ENCODE measurements at regions not wholly inside any gene's neighbourhood (a gene's known extent, or its start where the extent isn't known, plus 50 kb on each side); places are given as distances from the start of the nearest gene placed in this dataset.

GRCh38 chr5:18299166-18299565 lies 664.9 kb downstream of the TAF11L14 start:
- no peak for ATAC-seq
- TF ChIP-seq CSDC2 (CRISPR knock-in tag; IDR thresholded peaks at IDR 0.05), result no peak
- TF ChIP-seq ZNF70 (CRISPR knock-in tag; IDR thresholded peaks at IDR 0.05), result no peak
- TF ChIP-seq, protein P1, sequence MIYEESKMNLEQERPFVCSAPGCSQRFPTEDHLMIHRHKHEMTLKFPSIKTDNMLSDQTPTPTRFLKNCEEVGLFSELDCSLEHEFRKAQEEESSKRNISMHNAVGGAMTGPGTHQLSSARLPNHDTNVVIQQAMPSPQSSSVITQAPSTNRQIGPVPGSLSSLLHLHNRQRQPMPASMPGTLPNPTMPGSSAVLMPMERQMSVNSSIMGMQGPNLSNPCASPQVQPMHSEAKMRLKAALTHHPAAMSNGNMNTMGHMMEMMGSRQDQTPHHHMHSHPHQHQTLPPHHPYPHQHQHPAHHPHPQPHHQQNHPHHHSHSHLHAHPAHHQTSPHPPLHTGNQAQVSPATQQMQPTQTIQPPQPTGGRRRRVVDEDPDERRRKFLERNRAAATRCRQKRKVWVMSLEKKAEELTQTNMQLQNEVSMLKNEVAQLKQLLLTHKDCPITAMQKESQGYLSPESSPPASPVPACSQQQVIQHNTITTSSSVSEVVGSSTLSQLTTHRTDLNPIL (CRISPR knock-in tag; IDR thresholded peaks at IDR 0.05; ENCODE audit: low read depth), result no peak
- TF ChIP-seq ZNF8 (CRISPR knock-in tag; IDR thresholded peaks at IDR 0.05), result no peak
- TF ChIP-seq, protein P2, sequence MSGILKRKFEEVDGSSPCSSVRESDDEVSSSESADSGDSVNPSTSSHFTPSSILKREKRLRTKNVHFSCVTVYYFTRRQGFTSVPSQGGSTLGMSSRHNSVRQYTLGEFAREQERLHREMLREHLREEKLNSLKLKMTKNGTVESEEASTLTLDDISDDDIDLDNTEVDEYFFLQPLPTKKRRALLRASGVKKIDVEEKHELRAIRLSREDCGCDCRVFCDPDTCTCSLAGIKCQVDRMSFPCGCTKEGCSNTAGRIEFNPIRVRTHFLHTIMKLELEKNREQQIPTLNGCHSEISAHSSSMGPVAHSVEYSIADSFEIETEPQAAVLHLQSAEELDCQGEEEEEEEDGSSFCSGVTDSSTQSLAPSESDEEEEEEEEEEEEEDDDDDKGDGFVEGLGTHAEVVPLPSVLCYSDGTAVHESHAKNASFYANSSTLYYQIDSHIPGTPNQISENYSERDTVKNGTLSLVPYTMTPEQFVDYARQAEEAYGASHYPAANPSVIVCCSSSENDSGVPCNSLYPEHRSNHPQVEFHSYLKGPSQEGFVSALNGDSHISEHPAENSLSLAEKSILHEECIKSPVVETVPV (CRISPR knock-in tag; IDR thresholded peaks at IDR 0.05), result no peak
- no peak for TF ChIP-seq ZC3H10 (CRISPR knock-in tag; IDR thresholded peaks at IDR 0.05)
- no peak for TF ChIP-seq SNAI2 (CRISPR knock-in tag; IDR thresholded peaks at IDR 0.05)
- TF ChIP-seq ZFP30 (CRISPR knock-in tag; IDR thresholded peaks at IDR 0.05), result no peak
- TF ChIP-seq TCF4 (CRISPR knock-in tag; IDR thresholded peaks at IDR 0.05; ENCODE audit: borderline replicate concordance), result no peak
- TF ChIP-seq PATZ1 (CRISPR knock-in tag; IDR thresholded peaks at IDR 0.05; ENCODE audit: borderline replicate concordance), result no peak
- TF ChIP-seq TOX (CRISPR knock-in tag; IDR thresholded peaks at IDR 0.05; ENCODE audit: borderline replicate concordance), result no peak
- TF ChIP-seq, protein P3, sequence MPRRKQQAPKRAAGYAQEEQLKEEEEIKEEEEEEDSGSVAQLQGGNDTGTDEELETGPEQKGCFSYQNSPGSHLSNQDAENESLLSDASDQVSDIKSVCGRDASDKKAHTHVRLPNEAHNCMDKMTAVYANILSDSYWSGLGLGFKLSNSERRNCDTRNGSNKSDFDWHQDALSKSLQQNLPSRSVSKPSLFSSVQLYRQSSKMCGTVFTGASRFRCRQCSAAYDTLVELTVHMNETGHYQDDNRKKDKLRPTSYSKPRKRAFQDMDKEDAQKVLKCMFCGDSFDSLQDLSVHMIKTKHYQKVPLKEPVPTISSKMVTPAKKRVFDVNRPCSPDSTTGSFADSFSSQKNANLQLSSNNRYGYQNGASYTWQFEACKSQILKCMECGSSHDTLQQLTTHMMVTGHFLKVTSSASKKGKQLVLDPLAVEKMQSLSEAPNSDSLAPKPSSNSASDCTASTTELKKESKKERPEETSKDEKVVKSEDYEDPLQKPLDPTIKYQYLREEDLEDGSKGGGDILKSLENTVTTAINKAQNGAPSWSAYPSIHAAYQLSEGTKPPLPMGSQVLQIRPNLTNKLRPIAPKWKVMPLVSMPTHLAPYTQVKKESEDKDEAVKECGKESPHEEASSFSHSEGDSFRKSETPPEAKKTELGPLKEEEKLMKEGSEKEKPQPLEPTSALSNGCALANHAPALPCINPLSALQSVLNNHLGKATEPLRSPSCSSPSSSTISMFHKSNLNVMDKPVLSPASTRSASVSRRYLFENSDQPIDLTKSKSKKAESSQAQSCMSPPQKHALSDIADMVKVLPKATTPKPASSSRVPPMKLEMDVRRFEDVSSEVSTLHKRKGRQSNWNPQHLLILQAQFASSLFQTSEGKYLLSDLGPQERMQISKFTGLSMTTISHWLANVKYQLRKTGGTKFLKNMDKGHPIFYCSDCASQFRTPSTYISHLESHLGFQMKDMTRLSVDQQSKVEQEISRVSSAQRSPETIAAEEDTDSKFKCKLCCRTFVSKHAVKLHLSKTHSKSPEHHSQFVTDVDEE (CRISPR knock-in tag; IDR thresholded peaks at IDR 0.05), result no peak
- TF ChIP-seq, protein P4, sequence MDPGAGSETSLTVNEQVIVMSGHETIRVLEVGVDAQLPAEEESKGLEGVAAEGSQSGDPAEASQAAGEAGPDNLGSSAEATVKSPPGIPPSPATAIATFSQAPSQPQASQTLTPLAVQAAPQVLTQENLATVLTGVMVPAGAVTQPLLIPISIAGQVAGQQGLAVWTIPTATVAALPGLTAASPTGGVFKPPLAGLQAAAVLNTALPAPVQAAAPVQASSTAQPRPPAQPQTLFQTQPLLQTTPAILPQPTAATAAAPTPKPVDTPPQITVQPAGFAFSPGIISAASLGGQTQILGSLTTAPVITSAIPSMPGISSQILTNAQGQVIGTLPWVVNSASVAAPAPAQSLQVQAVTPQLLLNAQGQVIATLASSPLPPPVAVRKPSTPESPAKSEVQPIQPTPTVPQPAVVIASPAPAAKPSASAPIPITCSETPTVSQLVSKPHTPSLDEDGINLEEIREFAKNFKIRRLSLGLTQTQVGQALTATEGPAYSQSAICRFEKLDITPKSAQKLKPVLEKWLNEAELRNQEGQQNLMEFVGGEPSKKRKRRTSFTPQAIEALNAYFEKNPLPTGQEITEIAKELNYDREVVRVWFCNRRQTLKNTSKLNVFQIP (CRISPR knock-in tag; IDR thresholded peaks at IDR 0.05; ENCODE audit: borderline replicate concordance, low read depth), result no peak

- peak; percentile 73; the same call in 2 of the 3 replicates for ATAC-seq
- no peak for TF ChIP-seq ZNF565 (CRISPR knock-in tag; conservative IDR thresholded peaks at IDR 0.05; ENCODE audit: low read depth)
- TF ChIP-seq RARB (CRISPR knock-in tag; IDR thresholded peaks at IDR 0.05), result no peak
- TF ChIP-seq, protein P4 (CRISPR knock-in tag; IDR thresholded peaks at IDR 0.05; ENCODE audit: borderline replicate concordance, low read depth), result no peak
- TF ChIP-seq, protein P1 (CRISPR knock-in tag; IDR thresholded peaks at IDR 0.05; ENCODE audit: low read depth), result no peak
- TF ChIP-seq ARNTL (CRISPR knock-in tag; IDR thresholded peaks at IDR 0.05; ENCODE audit: borderline replicate concordance, low read depth), result no peak
Measured at GRCh38 chr5:18305288-18305924, 671.1 kb downstream of the TAF11L14 start.
